ENCODE measurements at regions not wholly inside any gene's neighbourhood (a gene's known extent, or its start where the extent isn't known, plus 50 kb on each side); places are given as distances from the start of the nearest gene placed in this dataset.

GRCh38 chr13:105328212-105328611, 1207.2 kb downstream of the EFNB2 start:
- no peak overlapping the region for H3K56ac ChIP-seq (replicated peaks; ENCODE audit: insufficient read length, low read depth, low read length)
- H2BK5ac ChIP-seq (ENCODE audit: low read depth, low read length), result no peak overlapping the region
- H4K20me1 ChIP-seq (replicated peaks in 1 of 2; ENCODE audit: control insufficient read depth in 1 of 2, insufficient read depth in 2 of 2, low read length in 2 of 2), result no peaks in the 10 kb centered on the region
- no peak overlapping the region for H4K8ac ChIP-seq (ENCODE audit: extremely low read depth, insufficient read depth, low read length)
- no peaks in the 10 kb centered on the region for H3K27me3 ChIP-seq (replicated peaks in 1 of 4; ENCODE audit: control insufficient read depth in 3 of 4, extremely low read depth in 1 of 4, insufficient read depth in 3 of 4, low read length in 3 of 4)
- H3K9ac ChIP-seq (replicated peaks in 1 of 4; ENCODE audit: extremely low read depth in 1 of 4, low read depth in 3 of 4, low read length in 3 of 4), result no peak overlapping the region
- no peaks in the 10 kb centered on the region for H3K9me3 ChIP-seq (ENCODE audit: insufficient read depth in 2 of 2, low read depth in 1 of 2, low read length in 1 of 2)
- H4K91ac ChIP-seq (replicated peaks; ENCODE audit: insufficient read length, low read length), result no peak overlapping the region
- no peaks in the 10 kb centered on the region for H3K23me2 ChIP-seq (ENCODE audit: low read depth, low read length)
- H2BK20ac ChIP-seq (ENCODE audit: low read length), result no peak overlapping the region
- H2BK120ac ChIP-seq (replicated peaks; ENCODE audit: low read depth, low read length), result no peak overlapping the region
- H3K4ac ChIP-seq (replicated peaks; ENCODE audit: insufficient read length, low read depth, low read length), result no peak overlapping the region
- H2BK15ac ChIP-seq (ENCODE audit: low read length), result no peak overlapping the region
- no peak overlapping the region for H3K18ac ChIP-seq (ENCODE audit: extremely low read depth, low read length)
- POLR2A ChIA-PET (ENCODE audit: partially characterized antibody), result no interaction called here
- H3K4me3 ChIP-seq (ENCODE audit: extremely low read depth in 1 of 4, insufficient read depth in 2 of 4, low read depth in 3 of 4, low read length in 4 of 4), result no peak overlapping the region
- CTCF ChIA-PET (ENCODE audit: partially characterized antibody), result interaction anchor here (0.6 kb wide), 1 partner anchor 9 kb away, joined by 3 read pairs; no protein-coding TSS in a partner anchor
- no peak overlapping the region for H3K27ac ChIP-seq (ENCODE audit: low read depth, low read length)
- H2BK12ac ChIP-seq (ENCODE audit: low read depth, low read length), result no peak overlapping the region
- DNase-seq (ENCODE audit: low read depth in 1 of 2, low spot score in 2 of 2) (no peak), FAIRE-seq (no peak)
- H3K14ac ChIP-seq (ENCODE audit: insufficient read length), result no peak overlapping the region
- H3K4me1 ChIP-seq (replicated peaks in 1 of 4; ENCODE audit: control insufficient read depth in 3 of 4, insufficient read depth in 4 of 4, low read length in 3 of 4), result no peaks in the 10 kb centered on the region
- H2AK5ac ChIP-seq (ENCODE audit: low read depth, low read length), result no peak overlapping the region
- WGBS, 2 experiments (ENCODE audit: extremely low coverage in 1 of 2, insufficient coverage in 1 of 2, insufficient read length in 1 of 2, insufficient replicate concordance in 2 of 2, low coverage in 1 of 2, low lambda C conversion rate in 2 of 2, missing lambda C conversion rate in 1 of 2), result 100% methylated on average over 4 of the region's 4 CpGs; no CpG with 5 or more reads in 1 of the 2 experiments
- H3K23ac ChIP-seq (ENCODE audit: insufficient read length), result no peak overlapping the region
- H3K36me3 ChIP-seq (ENCODE audit: control insufficient read depth in 2 of 4, insufficient read depth in 4 of 4, low read length in 3 of 4), result no peaks in the 10 kb centered on the region
- H4K5ac ChIP-seq (ENCODE audit: insufficient read length, low read depth, low read length), result no peak overlapping the region
- H3K79me2 ChIP-seq (ENCODE audit: control insufficient read depth in 1 of 2, insufficient read depth in 2 of 2, low read length in 2 of 2), result no peaks in the 10 kb centered on the region
- no peak overlapping the region for H2AFZ ChIP-seq (ENCODE audit: low read length)
- no peaks in the 10 kb centered on the region for H3K79me1 ChIP-seq (ENCODE audit: low read depth, low read length)
- no peak overlapping the region for H3K4me2 ChIP-seq (ENCODE audit: insufficient read depth in 1 of 2, low read depth in 2 of 2, low read length in 2 of 2)
- TF ChIP-seq HDAC6 (IDR thresholded peaks at IDR 0.05; ENCODE audit: low read depth, low read length) (no peak), CBX5 (IDR thresholded peaks at IDR 0.05; ENCODE audit: low read depth, low read length) (no peak), EP300 (IDR thresholded peaks at IDR 0.05; ENCODE audit: borderline replicate concordance in 1 of 2, low read depth in 2 of 2, low read length in 2 of 2) (no peak), TCF12 (IDR thresholded peaks at IDR 0.05; ENCODE audit: low read depth, low read length) (no peak), RNF2 (IDR thresholded peaks at IDR 0.05; ENCODE audit: borderline replicate concordance, low read depth, low read length, missing control alignments, poor library complexity, severe bottlenecking) (no peak), POU5F1 (IDR thresholded peaks at IDR 0.05; ENCODE audit: low read depth, low read length) (no peak), CEBPB (IDR thresholded peaks at IDR 0.05; ENCODE audit: low read depth, low read length) (no peak), ATF3 (IDR thresholded peaks at IDR 0.05; ENCODE audit: insufficient read depth, low read depth, low read length) (no peak), EZH2 (IDR thresholded peaks at IDR 0.05; ENCODE audit: low read depth, low read length, severe bottlenecking) (no peak), BRCA1 (IDR thresholded peaks at IDR 0.05; ENCODE audit: low read depth, low read length) (no peak), ASH2L (IDR thresholded peaks at IDR 0.05; ENCODE audit: low read length) (no peak), CREB1 (IDR thresholded peaks at IDR 0.05) (no peak), USF2 (IDR thresholded peaks at IDR 0.05; ENCODE audit: low read length) (no peak)
